ENCODE measurements at regions not wholly inside any gene's neighbourhood (a gene's known extent, or its start where the extent isn't known, plus 50 kb on each side); places are given as distances from the start of the nearest gene placed in this dataset.

DNA sequence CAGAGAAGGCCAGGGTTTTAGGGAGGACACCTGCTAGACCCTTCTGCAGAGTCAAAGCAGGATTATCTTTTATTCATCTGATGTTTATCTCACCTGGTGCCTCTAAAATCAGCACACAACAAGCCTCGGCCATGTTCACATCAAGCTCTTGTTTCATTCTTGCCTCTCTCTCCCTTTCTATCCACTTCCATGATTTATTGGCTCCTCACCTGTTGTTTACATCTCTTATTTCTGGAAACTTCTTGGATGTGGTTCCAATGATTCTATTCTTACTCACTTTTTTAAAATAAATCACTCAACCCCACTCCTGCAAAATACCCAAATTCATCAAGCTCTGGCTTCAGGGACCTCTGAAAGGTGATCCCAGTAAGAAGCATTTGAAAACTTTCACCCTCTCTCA lies 407.0 kb upstream of the KLF4 start:
- Mint-ChIP-seq H3K9me3 (ENCODE audit: low read depth, unreplicated experiment) (peaks cover 3% of the 10 kb centered on the region), H3K27ac (ENCODE audit: unreplicated experiment) (no peak overlapping the region), H3K27me3 (ENCODE audit: unreplicated experiment) (peaks cover 14% of the 10 kb centered on the region), H3K4me3 (ENCODE audit: low read depth, unreplicated experiment) (no peak overlapping the region), H3K4me1 (ENCODE audit: low read depth, unreplicated experiment) (peaks cover 12% of the 10 kb centered on the region), H3K36me3 (ENCODE audit: insufficient read depth, unreplicated experiment) (no peaks in the 10 kb centered on the region)
- TF ChIP-seq, protein P1, sequence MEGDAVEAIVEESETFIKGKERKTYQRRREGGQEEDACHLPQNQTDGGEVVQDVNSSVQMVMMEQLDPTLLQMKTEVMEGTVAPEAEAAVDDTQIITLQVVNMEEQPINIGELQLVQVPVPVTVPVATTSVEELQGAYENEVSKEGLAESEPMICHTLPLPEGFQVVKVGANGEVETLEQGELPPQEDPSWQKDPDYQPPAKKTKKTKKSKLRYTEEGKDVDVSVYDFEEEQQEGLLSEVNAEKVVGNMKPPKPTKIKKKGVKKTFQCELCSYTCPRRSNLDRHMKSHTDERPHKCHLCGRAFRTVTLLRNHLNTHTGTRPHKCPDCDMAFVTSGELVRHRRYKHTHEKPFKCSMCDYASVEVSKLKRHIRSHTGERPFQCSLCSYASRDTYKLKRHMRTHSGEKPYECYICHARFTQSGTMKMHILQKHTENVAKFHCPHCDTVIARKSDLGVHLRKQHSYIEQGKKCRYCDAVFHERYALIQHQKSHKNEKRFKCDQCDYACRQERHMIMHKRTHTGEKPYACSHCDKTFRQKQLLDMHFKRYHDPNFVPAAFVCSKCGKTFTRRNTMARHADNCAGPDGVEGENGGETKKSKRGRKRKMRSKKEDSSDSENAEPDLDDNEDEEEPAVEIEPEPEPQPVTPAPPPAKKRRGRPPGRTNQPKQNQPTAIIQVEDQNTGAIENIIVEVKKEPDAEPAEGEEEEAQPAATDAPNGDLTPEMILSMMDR (IDR thresholded peaks at IDR 0.05; ENCODE audit: unreplicated experiment): no peak
- intact Hi-C loops (cut with micrococcal nuclease; ENCODE audit: unreplicated experiment): no loop called here
- no peak for DNase-seq
- no TSS peak for BruUV-seq (replicated peaks)
- CTCF ChIA-PET: no interaction called here

DNA sequence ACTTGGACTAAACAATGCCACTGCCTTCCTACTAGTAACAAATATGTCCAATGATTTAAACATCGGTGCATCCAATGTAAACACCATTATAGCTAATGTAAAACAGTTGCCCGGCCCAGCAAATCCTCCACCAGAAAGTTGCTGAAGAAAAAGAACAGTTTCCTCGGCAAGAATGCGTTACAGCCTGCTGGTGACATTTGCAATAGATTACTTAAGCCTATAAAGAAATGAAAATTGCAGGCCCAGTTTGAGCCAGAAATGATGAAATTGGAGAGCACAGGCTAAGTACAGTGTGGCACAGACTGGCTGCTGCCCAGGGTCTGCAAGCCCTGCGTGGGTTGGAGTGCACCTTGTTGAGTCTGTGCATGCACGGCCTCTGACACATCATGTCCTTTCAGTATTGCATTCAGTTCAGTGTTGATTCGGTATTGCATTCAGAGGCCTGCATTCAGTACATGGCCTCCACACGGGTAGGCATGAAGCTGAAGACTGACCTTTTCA lies 406.0 kb upstream of the KLF4 start:
- Mint-ChIP-seq H3K4me1 (ENCODE audit: low read depth, unreplicated experiment) (peaks cover 12% of the 10 kb centered on the region), H3K36me3 (ENCODE audit: insufficient read depth, unreplicated experiment) (no peaks in the 10 kb centered on the region), H3K4me3 (ENCODE audit: low read depth, unreplicated experiment) (no peak overlapping the region), H3K27ac (ENCODE audit: unreplicated experiment) (no peak overlapping the region), H3K9me3 (ENCODE audit: low read depth, unreplicated experiment) (peaks cover 3% of the 10 kb centered on the region), H3K27me3 (ENCODE audit: unreplicated experiment) (peaks cover 14% of the 10 kb centered on the region)
- DNase-seq: no peak
- BruUV-seq (replicated peaks): no TSS peak
- CTCF ChIA-PET: no interaction called here
- intact Hi-C loops (cut with micrococcal nuclease; ENCODE audit: unreplicated experiment): no loop called here
- TF ChIP-seq, protein P1 (IDR thresholded peaks at IDR 0.05; ENCODE audit: unreplicated experiment): no peak

DNA sequence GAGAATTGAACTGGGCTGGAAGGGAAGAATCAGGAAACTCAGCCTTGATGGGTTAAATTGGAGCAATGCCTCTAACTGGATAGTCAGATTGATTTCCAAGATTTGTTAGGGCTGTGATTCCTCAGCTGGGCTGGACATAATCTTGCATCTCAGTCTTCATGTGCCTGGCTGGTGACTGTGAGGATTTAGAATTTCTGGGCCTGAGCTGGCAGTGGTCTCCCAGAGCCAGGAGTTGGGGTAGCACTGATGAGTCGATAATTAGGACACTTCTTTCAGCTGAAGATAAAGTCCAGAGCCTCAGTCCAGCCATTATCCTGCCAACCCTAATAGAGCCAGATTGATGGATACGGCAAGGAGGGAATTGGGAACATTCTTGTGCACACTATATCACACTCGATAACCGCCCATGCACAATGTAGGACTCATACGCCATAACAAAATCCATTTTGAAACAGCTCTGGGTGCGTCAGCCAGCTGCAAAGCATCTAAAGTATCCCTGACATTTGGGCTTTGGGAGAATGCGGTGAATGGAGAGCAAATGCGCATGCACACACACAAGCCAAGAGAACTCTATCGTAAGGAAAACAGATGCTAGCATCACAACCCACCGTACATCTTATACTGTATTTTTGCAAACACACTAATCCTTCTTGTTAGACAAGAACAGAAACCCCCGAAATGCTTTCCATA lies 405.1 kb upstream of the KLF4 start:
- Mint-ChIP-seq H3K9me3 (ENCODE audit: low read depth, unreplicated experiment) (peaks cover 6% of the 10 kb centered on the region), H3K27ac (ENCODE audit: unreplicated experiment) (no peak overlapping the region), H3K4me3 (ENCODE audit: low read depth, unreplicated experiment) (no peak overlapping the region), H3K27me3 (ENCODE audit: unreplicated experiment) (peaks cover 5% of the 10 kb centered on the region), H3K36me3 (ENCODE audit: insufficient read depth, unreplicated experiment) (no peaks in the 10 kb centered on the region), H3K4me1 (ENCODE audit: low read depth, unreplicated experiment) (peaks cover 12% of the 10 kb centered on the region)
- intact Hi-C loops (cut with micrococcal nuclease; ENCODE audit: unreplicated experiment): no loop called here
- no peak for DNase-seq
- no TSS peak for BruUV-seq (replicated peaks)
- TF ChIP-seq, protein P1 (IDR thresholded peaks at IDR 0.05; ENCODE audit: unreplicated experiment): no peak
- CTCF ChIA-PET: no interaction called here

DNA sequence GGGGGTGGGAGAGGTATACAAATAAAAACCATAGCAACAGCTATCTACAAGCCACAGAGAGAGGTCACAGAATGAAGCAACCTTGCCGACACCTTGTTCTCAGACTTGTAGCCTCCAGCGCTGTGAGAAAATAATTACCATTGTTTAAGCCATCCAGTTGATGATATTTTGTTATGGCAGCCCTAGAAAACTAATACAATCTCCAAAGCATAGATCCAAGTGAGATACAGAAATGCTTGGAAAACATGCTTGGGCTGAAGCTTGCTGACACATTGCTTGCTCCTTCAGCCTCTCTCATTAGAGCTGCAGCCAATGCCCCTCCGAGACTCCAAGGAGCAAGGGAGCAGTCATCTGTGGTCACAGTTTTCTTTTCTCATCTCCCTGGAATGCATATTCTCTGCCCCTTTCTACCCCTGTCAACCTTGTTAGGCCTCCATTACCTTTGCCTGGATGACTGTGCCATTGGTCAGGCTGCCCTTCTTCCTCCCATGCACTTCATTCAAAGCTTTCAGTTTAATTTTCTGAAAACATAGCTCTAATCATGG lies 401.4 kb upstream of the KLF4 start:
- Mint-ChIP-seq H3K36me3 (ENCODE audit: insufficient read depth, unreplicated experiment) (no peaks in the 10 kb centered on the region), H3K27me3 (ENCODE audit: unreplicated experiment) (no peaks in the 10 kb centered on the region), H3K4me3 (ENCODE audit: low read depth, unreplicated experiment) (no peak overlapping the region), H3K9me3 (ENCODE audit: low read depth, unreplicated experiment) (peaks cover 6% of the 10 kb centered on the region), H3K27ac (ENCODE audit: unreplicated experiment) (no peak overlapping the region), H3K4me1 (ENCODE audit: low read depth, unreplicated experiment) (peaks cover 2% of the 10 kb centered on the region)
- CTCF ChIA-PET: no interaction called here
- TF ChIP-seq, protein P1 (IDR thresholded peaks at IDR 0.05; ENCODE audit: unreplicated experiment): no peak
- no peak for DNase-seq
- no TSS peak for BruUV-seq (replicated peaks)
- intact Hi-C loops (cut with micrococcal nuclease; ENCODE audit: unreplicated experiment): no loop called here
